Stimulated activated CD8-positive, alpha-beta memory T cell treated with anti-CD3 and anti-CD28 coated beads, Interleukin-4, amount 100 ng/mL, for 48 hours (primary cell): ENCODE measurements at regions not wholly inside any gene's neighbourhood (a gene's known extent, or its start where the extent isn't known, plus 50 kb on each side); places are given as distances from the start of the nearest gene placed in this dataset.

Experiments used
- DNase-seq: peaks from one replicate; pipeline ENCODE4 v3.0.0-alpha.2; 2020

- no peak for DNase-seq
Observed at GRCh38 chr2:21910832-21911507, 787.2 kb downstream of the TDRD15 start.

GRCh38 chr2:21912405-21912804 lies 788.6 kb downstream of the TDRD15 start:
- DNase-seq: no peak

GRCh38 chr2:21915201-21915600 lies 791.4 kb downstream of the TDRD15 start:
- no peak for DNase-seq

GRCh38 chr2:21916934-21917522 lies 793.3 kb downstream of the TDRD15 start:
- DNase-seq: no peak

GRCh38 chr2:21920721-21921120 lies 797.0 kb downstream of the TDRD15 start:
- DNase-seq: no peak

- DNase-seq: no peak
Observed at GRCh38 chr2:21924640-21925285, 801.0 kb downstream of the TDRD15 start.

- no peak for DNase-seq
Observed at GRCh38 chr2:21928292-21928691, 804.5 kb downstream of the TDRD15 start.

- no peak for DNase-seq
Observed at GRCh38 chr2:21930226-21930625, 806.5 kb downstream of the TDRD15 start.

GRCh38 chr2:21939967-21940366 lies 816.2 kb downstream of the TDRD15 start:
- DNase-seq: no peak

- DNase-seq: no peak
Observed at GRCh38 chr2:21944536-21944935, 820.8 kb downstream of the TDRD15 start.

GRCh38 chr2:21945658-21946057 lies 821.9 kb downstream of the TDRD15 start:
- no peak for DNase-seq

GRCh38 chr2:21947046-21947445 lies 823.3 kb downstream of the TDRD15 start:
- no peak for DNase-seq

GRCh38 chr2:21966139-21966538 lies 842.4 kb downstream of the TDRD15 start:
- DNase-seq: no peak

GRCh38 chr2:21970971-21971370 lies 847.2 kb downstream of the TDRD15 start:
- no peak for DNase-seq

GRCh38 chr2:21972586-21972985 lies 848.8 kb downstream of the TDRD15 start:
- DNase-seq: no peak

GRCh38 chr2:21981127-21981526 lies 857.4 kb downstream of the TDRD15 start:
- no peak for DNase-seq

GRCh38 chr2:21993002-21993401 lies 869.2 kb downstream of the TDRD15 start:
- DNase-seq: no peak

GRCh38 chr2:21996339-21996738 lies 872.6 kb downstream of the TDRD15 start:
- no peak for DNase-seq

- no peak for DNase-seq
Observed at GRCh38 chr2:21999522-21999921, 875.8 kb downstream of the TDRD15 start.

GRCh38 chr2:22002066-22002465 lies 878.3 kb downstream of the TDRD15 start:
- no peak for DNase-seq

GRCh38 chr2:22003270-22003669 lies 879.5 kb downstream of the TDRD15 start:
- no peak for DNase-seq

GRCh38 chr2:22011048-22011447 lies 887.3 kb downstream of the TDRD15 start:
- DNase-seq: no peak

GRCh38 chr2:22020091-22020742 lies 896.4 kb downstream of the TDRD15 start:
- DNase-seq: no peak
